ENCODE measurements at regions not wholly inside any gene's neighbourhood (a gene's known extent, or its start where the extent isn't known, plus 50 kb on each side); places are given as distances from the start of the nearest gene placed in this dataset.

- no peak for TF ChIP-seq CTCF (IDR thresholded peaks at IDR 0.05)
- no peak for TF ChIP-seq POLR2A (IDR thresholded peaks at IDR 0.05; ENCODE audit: low read depth)
- TF ChIP-seq POLR2AphosphoS5 (IDR thresholded peaks at IDR 0.05): no peak
- TF ChIP-seq EP300 (IDR thresholded peaks at IDR 0.05): no peak
Measured at GRCh38 chr3:147729641-147730040, 320.5 kb downstream of the ZIC1 start.
